ENCODE measurements at regions not wholly inside any gene's neighbourhood (a gene's known extent, or its start where the extent isn't known, plus 50 kb on each side); places are given as distances from the start of the nearest gene placed in this dataset.

- H3K4me1 ChIP-seq (ENCODE audit: control insufficient read depth in 1 of 2, insufficient read depth in 1 of 2, low read depth in 1 of 2, low read length in 1 of 2): peaks cover 9 to 16% of the 10 kb centered on the region in 2 experiments
- no peak for TF ChIP-seq CTCF (IDR thresholded peaks at IDR 0.05)
Measured at GRCh38 chr3:107242579-107242978, 134.7 kb upstream of the CCDC54 start.

GRCh38 chr3:107247116-107247515 is 130.1 kb upstream of the CCDC54 start:
- Histone ChIP-seq H3K27ac (no peak overlapping the region), H3K4me1 (ENCODE audit: control insufficient read depth in 1 of 2, insufficient read depth in 1 of 2, low read depth in 1 of 2, low read length in 1 of 2) (no peaks in the 10 kb centered on the region), H3K4me3 (ENCODE audit: low read depth in 1 of 2, low read length in 1 of 2) (no peak overlapping the region), H3K27me3 (peaks cover 6% of the 10 kb centered on the region), H3K9me3 (no peaks in the 10 kb centered on the region), H3K36me3 (no peaks in the 10 kb centered on the region)
- no peak for TF ChIP-seq CTCF (IDR thresholded peaks at IDR 0.05)

More at GRCh38 chr3:107242579-107242978, 134.7 kb upstream of the CCDC54 start:
- Histone ChIP-seq H3K36me3 (no peaks in the 10 kb centered on the region), H3K4me3 (ENCODE audit: low read depth in 1 of 2, low read length in 1 of 2) (no peak overlapping the region), H3K27me3 (peaks cover 48% of the 10 kb centered on the region), H3K27ac (no peak overlapping the region), H3K9me3 (no peaks in the 10 kb centered on the region)

- Histone ChIP-seq H3K27ac (no peak overlapping the region), H3K27me3 (no peaks in the 10 kb centered on the region), H3K36me3 (no peaks in the 10 kb centered on the region), H3K4me1 (ENCODE audit: control insufficient read depth in 1 of 2, insufficient read depth in 1 of 2, low read depth in 1 of 2, low read length in 1 of 2) (no peaks in the 10 kb centered on the region), H3K4me3 (ENCODE audit: low read depth in 1 of 2, low read length in 1 of 2) (no peak overlapping the region), H3K9me3 (no peaks in the 10 kb centered on the region)
- TF ChIP-seq CTCF (IDR thresholded peaks at IDR 0.05): no peak
Measured at GRCh38 chr3:107249132-107249531, 128.1 kb upstream of the CCDC54 start.

GRCh38 chr3:107250221-107250620 is 127.0 kb upstream of the CCDC54 start:
- H3K4me1 ChIP-seq (ENCODE audit: control insufficient read depth in 1 of 2, insufficient read depth in 1 of 2, low read depth in 1 of 2, low read length in 1 of 2): no peaks in the 10 kb centered on the region
- no peak overlapping the region for H3K27ac ChIP-seq
- H3K4me3 ChIP-seq (ENCODE audit: low read depth in 1 of 2, low read length in 1 of 2): no peak overlapping the region
- no peaks in the 10 kb centered on the region for H3K36me3 ChIP-seq
- H3K9me3 ChIP-seq: no peaks in the 10 kb centered on the region
- no peaks in the 10 kb centered on the region for H3K27me3 ChIP-seq
- TF ChIP-seq CTCF (IDR thresholded peaks at IDR 0.05): no peak

GRCh38 chr3:107251819-107252218 is 125.4 kb upstream of the CCDC54 start:
- H3K4me1 ChIP-seq (ENCODE audit: control insufficient read depth in 1 of 2, insufficient read depth in 1 of 2, low read depth in 1 of 2, low read length in 1 of 2): no peaks in the 10 kb centered on the region
- H3K9me3 ChIP-seq: no peaks in the 10 kb centered on the region
- no peak overlapping the region for H3K27ac ChIP-seq
- no peaks in the 10 kb centered on the region for H3K27me3 ChIP-seq
- no peak for TF ChIP-seq CTCF (IDR thresholded peaks at IDR 0.05)
- H3K36me3 ChIP-seq: no peaks in the 10 kb centered on the region
- no peak overlapping the region for H3K4me3 ChIP-seq (ENCODE audit: low read depth in 1 of 2, low read length in 1 of 2)

- Histone ChIP-seq H3K27me3 (no peaks in the 10 kb centered on the region), H3K36me3 (no peaks in the 10 kb centered on the region), H3K4me1 (ENCODE audit: control insufficient read depth in 1 of 2, insufficient read depth in 1 of 2, low read depth in 1 of 2, low read length in 1 of 2) (no peaks in the 10 kb centered on the region), H3K27ac (no peak overlapping the region), H3K4me3 (ENCODE audit: low read depth in 1 of 2, low read length in 1 of 2) (no peak overlapping the region), H3K9me3 (no peaks in the 10 kb centered on the region)
- no peak for TF ChIP-seq CTCF (IDR thresholded peaks at IDR 0.05)
Measured at GRCh38 chr3:107256963-107257362, 120.3 kb upstream of the CCDC54 start.

Measured in neutrophil (primary cell).